ENCODE measurements at regions not wholly inside any gene's neighbourhood (a gene's known extent, or its start where the extent isn't known, plus 50 kb on each side); places are given as distances from the start of the nearest gene placed in this dataset.

DNA sequence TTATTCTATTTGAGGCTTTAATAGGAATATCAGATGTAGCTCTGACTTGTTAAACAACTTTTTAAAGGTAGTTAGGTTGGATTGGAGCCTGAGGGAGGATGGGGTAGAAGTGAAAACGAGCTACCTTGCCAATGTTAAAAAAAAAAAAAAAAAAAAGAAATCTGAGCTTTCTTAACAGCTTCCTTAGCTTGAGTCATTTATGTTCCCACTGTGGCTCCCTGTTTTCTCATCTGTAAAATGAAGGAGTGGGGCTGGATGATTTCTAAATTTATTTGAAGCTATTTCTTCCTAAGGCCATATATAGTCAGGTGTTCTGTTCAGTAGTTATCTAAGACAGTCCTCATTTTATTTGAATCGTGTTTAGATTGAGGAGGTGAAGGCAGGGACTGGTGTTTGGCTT, 105.7 kb downstream of the EDEM1 start:
- Histone ChIP-seq H3K4me3 (no peak overlapping the region), H3K36me3 (no peaks in the 10 kb centered on the region), H3K27ac (no peak overlapping the region), H3K4me1 (no peaks in the 10 kb centered on the region), H3K9me3 (no peaks in the 10 kb centered on the region), H3K27me3 (no peaks in the 10 kb centered on the region)
- DNase-seq = no peak
- no peak for TF ChIP-seq POLR2A (IDR thresholded peaks at IDR 0.05)
- TF ChIP-seq, protein P1, sequence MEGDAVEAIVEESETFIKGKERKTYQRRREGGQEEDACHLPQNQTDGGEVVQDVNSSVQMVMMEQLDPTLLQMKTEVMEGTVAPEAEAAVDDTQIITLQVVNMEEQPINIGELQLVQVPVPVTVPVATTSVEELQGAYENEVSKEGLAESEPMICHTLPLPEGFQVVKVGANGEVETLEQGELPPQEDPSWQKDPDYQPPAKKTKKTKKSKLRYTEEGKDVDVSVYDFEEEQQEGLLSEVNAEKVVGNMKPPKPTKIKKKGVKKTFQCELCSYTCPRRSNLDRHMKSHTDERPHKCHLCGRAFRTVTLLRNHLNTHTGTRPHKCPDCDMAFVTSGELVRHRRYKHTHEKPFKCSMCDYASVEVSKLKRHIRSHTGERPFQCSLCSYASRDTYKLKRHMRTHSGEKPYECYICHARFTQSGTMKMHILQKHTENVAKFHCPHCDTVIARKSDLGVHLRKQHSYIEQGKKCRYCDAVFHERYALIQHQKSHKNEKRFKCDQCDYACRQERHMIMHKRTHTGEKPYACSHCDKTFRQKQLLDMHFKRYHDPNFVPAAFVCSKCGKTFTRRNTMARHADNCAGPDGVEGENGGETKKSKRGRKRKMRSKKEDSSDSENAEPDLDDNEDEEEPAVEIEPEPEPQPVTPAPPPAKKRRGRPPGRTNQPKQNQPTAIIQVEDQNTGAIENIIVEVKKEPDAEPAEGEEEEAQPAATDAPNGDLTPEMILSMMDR (IDR thresholded peaks at IDR 0.05) = no peak

- TF ChIP-seq POLR2A (IDR thresholded peaks at IDR 0.05) = no peak
- TF ChIP-seq, protein P1 (IDR thresholded peaks at IDR 0.05) = no peak
- Histone ChIP-seq H3K4me3 (no peak overlapping the region), H3K36me3 (no peaks in the 10 kb centered on the region), H3K4me1 (no peaks in the 10 kb centered on the region), H3K9me3 (no peaks in the 10 kb centered on the region), H3K27ac (no peak overlapping the region), H3K27me3 (no peaks in the 10 kb centered on the region)
- no peak for DNase-seq
Observed at GRCh38 chr3:5294356-5294755, 106.8 kb downstream of the EDEM1 start.

DNA sequence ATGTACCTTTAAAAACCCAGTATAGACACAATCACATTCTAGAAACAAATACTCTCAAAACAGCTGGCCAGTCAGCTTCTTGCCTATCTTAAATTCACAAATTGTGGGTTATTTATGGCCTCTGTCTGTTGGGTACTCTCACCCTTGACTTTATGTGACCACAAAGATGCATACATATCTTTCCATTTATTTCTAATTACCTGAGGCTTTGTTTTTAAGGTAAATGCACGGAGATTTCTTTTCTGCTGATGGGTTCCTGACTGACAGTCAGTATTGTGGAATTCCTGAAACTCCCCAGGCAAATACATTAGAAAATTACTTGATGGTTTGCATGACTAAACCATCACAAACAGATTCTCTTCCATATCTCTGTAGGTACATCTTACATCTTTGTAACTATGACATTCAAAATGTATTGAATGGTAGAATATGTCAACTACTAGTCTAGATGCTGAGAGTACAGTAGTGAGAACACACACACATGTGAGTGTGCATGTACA, 107.7 kb downstream of the EDEM1 start:
- DNase-seq = no peak
- H3K27ac ChIP-seq = no peak overlapping the region
- H3K4me1 ChIP-seq = no peaks in the 10 kb centered on the region
- no peaks in the 10 kb centered on the region for H3K9me3 ChIP-seq
- H3K27me3 ChIP-seq = no peaks in the 10 kb centered on the region
- H3K4me3 ChIP-seq = no peak overlapping the region
- TF ChIP-seq POLR2A (IDR thresholded peaks at IDR 0.05) = no peak
- TF ChIP-seq, protein P1 (IDR thresholded peaks at IDR 0.05) = no peak
- no peaks in the 10 kb centered on the region for H3K36me3 ChIP-seq

DNA sequence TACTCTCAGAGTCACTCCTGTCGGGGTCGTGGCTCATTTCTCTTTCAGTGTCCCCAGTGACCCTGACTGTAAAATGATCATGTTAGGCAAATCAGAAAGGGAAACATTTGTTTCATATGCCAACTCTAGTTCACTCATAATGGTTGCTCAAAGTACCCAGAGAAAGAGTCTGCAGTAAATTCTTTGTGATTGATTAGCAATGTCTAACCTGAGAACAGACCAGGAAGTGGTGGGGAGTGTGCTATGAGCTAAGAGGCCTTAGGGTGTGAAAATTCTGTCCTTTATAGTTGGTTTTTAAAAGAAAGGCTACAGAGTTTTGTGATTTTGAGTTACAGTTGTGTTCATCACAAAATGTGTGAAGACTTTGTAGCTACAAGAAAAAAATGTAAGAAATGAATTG, 108.9 kb downstream of the EDEM1 start:
- Histone ChIP-seq H3K4me3 (no peak overlapping the region), H3K4me1 (no peaks in the 10 kb centered on the region), H3K9me3 (no peaks in the 10 kb centered on the region), H3K36me3 (no peaks in the 10 kb centered on the region), H3K27ac (no peak overlapping the region), H3K27me3 (no peaks in the 10 kb centered on the region)
- TF ChIP-seq POLR2A (IDR thresholded peaks at IDR 0.05) = no peak
- TF ChIP-seq, protein P1 (IDR thresholded peaks at IDR 0.05) = no peak
- DNase-seq = no peak

DNA sequence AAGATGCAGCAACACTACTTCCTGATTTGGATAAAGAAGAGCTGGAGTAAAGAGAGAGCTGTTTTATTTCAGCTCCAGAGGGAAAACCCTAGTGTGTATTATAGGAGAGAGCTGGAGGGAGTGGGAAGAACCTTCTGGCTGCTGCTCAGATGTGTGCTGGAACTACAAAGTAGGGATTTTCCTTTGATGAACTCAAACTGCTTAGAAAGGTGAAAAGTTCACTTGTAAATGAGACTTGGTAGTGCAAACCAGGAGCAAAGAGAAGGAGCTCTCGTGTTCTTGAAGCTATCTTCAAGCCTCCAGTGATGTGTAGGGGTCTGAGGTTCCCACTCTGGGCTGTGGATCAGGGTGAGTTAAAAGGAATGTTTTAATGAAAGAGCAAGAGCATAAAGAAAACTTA, 110.4 kb downstream of the EDEM1 start:
- Histone ChIP-seq H3K9me3 (no peaks in the 10 kb centered on the region), H3K4me3 (no peak overlapping the region), H3K27ac (no peak overlapping the region), H3K36me3 (no peaks in the 10 kb centered on the region), H3K4me1 (no peaks in the 10 kb centered on the region), H3K27me3 (no peaks in the 10 kb centered on the region)
- TF ChIP-seq POLR2A (IDR thresholded peaks at IDR 0.05) = no peak
- TF ChIP-seq, protein P1 (IDR thresholded peaks at IDR 0.05) = no peak
- no peak for DNase-seq

DNA sequence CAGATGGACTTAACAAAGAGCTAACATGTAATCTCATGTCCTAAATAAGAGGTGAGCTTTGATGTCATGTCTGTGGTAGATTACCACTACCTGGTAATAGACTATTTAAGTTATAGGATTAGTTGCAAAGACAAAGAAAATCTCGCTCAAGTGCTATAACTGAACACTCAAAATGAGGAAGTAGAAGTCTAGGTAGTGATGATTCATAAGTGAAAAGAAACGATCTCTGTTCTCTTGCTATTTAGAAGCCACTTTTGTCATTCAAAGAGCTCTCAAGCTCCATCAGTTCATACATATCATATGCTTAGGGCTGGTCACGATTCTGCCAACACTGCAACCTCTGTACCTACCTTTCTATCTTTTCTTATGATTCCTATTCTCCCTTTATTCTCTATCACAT, 110.9 kb downstream of the EDEM1 start:
- Histone ChIP-seq H3K9me3 (no peaks in the 10 kb centered on the region), H3K27ac (no peak overlapping the region), H3K36me3 (no peaks in the 10 kb centered on the region), H3K4me1 (no peaks in the 10 kb centered on the region), H3K4me3 (no peak overlapping the region), H3K27me3 (no peaks in the 10 kb centered on the region)
- TF ChIP-seq, protein P1 (IDR thresholded peaks at IDR 0.05) = no peak
- TF ChIP-seq POLR2A (IDR thresholded peaks at IDR 0.05) = no peak
- no peak for DNase-seq

All from Peyer's patch (tissue), 4 donors.